IgD-negative memory B cell (primary cell): ENCODE measurements at regions not wholly inside any gene's neighbourhood (a gene's known extent, or its start where the extent isn't known, plus 50 kb on each side); places are given as distances from the start of the nearest gene placed in this dataset.
"Not testable (repeated sequence)": the region's sequence is repeated elsewhere in the genome, so short reads cannot be mapped to it uniquely, and the experiment has no call there.

Experiments
- H3K27ac Mint-ChIP-seq, 3 donors: one replicate each; pipeline ENCODE4 v1.8.0; 2020 to 2022; ENCODE audit warnings: mild to moderate bottlenecking in 3 of 3, mixed read lengths in 3 of 3, moderate library complexity in 1 of 3
- H3K27me3 Mint-ChIP-seq: one replicate; pipeline ENCODE4 v1.8.0; 2021; ENCODE audit warnings: mixed read lengths
- H3K36me3 Mint-ChIP-seq: one replicate; pipeline ENCODE4 v1.8.0; 2020; ENCODE audit warnings: mild to moderate bottlenecking, mixed read lengths
- H3K4me1 Mint-ChIP-seq, 3 donors: one replicate each; pipeline ENCODE4 v1.8.0; 2020 to 2022; ENCODE audit warnings: mixed read lengths in 3 of 3, mild to moderate bottlenecking in 1 of 3
- H3K4me3 Mint-ChIP-seq, 4 donors: one replicate each; pipeline ENCODE4 v1.8.0; 2020 to 2022; ENCODE audit warnings: mild to moderate bottlenecking in 4 of 4, mixed read lengths in 4 of 4, moderate library complexity in 3 of 4
- H3K9me3 Mint-ChIP-seq, 3 donors: one replicate each; pipeline ENCODE4 v1.8.0; 2020 to 2021; ENCODE audit warnings: mixed read lengths in 3 of 3, mild to moderate bottlenecking in 1 of 3

GRCh38 chr10:123391275-123392028, 237.2 kb downstream of the BUB3 start:
- no peak overlapping the region for H3K27ac Mint-ChIP-seq
- peaks cover 0 to 4% (median 3%) of the 10 kb centered on the region in 3 donors for H3K4me1 Mint-ChIP-seq
- H3K27me3 Mint-ChIP-seq, result no peaks in the 10 kb centered on the region
- H3K4me3 Mint-ChIP-seq, result peak overlapping the region in 2 of 4 donors; percentile 65 to 78
- peaks cover 6% of the 10 kb centered on the region for H3K36me3 Mint-ChIP-seq
- H3K9me3 Mint-ChIP-seq, result peaks cover 6 to 11% (median 6%) of the 10 kb centered on the region in 3 donors

GRCh38 chr10:123392182-123392963, 238.2 kb downstream of the BUB3 start:
- Mint-ChIP-seq H3K27me3 (no peaks in the 10 kb centered on the region), H3K27ac (no peak overlapping the region), H3K4me3 (no peak overlapping the region), H3K4me1 (peaks cover 0 to 4% (median 4%) of the 10 kb centered on the region in 3 donors), H3K9me3 (peaks cover 3 to 8% (median 6%) of the 10 kb centered on the region in 3 donors), H3K36me3 (peaks cover 6% of the 10 kb centered on the region)

GRCh38 chr10:123393170-123393569, 239.0 kb downstream of the BUB3 start:
- peaks cover 5 to 12% (median 8%) of the 10 kb centered on the region in 3 donors for H3K4me1 Mint-ChIP-seq
- H3K4me3 Mint-ChIP-seq, result no peak overlapping the region
- H3K27ac Mint-ChIP-seq, result no peak overlapping the region
- H3K9me3 Mint-ChIP-seq, result peaks cover 3 to 6% (median 4%) of the 10 kb centered on the region in 3 donors
- no peaks in the 10 kb centered on the region for H3K27me3 Mint-ChIP-seq
- H3K36me3 Mint-ChIP-seq, result peaks cover 6% of the 10 kb centered on the region

- no peak overlapping the region for H3K27ac Mint-ChIP-seq
- H3K36me3 Mint-ChIP-seq, result peaks cover 1% of the 10 kb centered on the region
- peaks cover 12 to 18% (median 13%) of the 10 kb centered on the region in 3 donors for H3K4me1 Mint-ChIP-seq
- H3K27me3 Mint-ChIP-seq, result no peaks in the 10 kb centered on the region
- H3K4me3 Mint-ChIP-seq, result no peak overlapping the region
- peaks cover 0 to 3% (median 0%) of the 10 kb centered on the region in 3 donors for H3K9me3 Mint-ChIP-seq
Observed at GRCh38 chr10:123394382-123394781, 240.2 kb downstream of the BUB3 start.

GRCh38 chr10:123395234-123395633, 241.0 kb downstream of the BUB3 start:
- not testable (repeated sequence) for H3K27ac Mint-ChIP-seq, H3K9me3 Mint-ChIP-seq, H3K36me3 Mint-ChIP-seq, H3K4me3 Mint-ChIP-seq, H3K27me3 Mint-ChIP-seq
- H3K4me1 Mint-ChIP-seq, result peaks cover 16 to 23% (median 18%) of the 10 kb centered on the region in 3 donors

- Mint-ChIP-seq H3K4me3 (no peak overlapping the region), H3K27ac (no peak overlapping the region), H3K9me3 (peaks cover 0 to 2% (median 0%) of the 10 kb centered on the region in 3 donors), H3K4me1 (peaks cover 13 to 21% (median 18%) of the 10 kb centered on the region in 3 donors), H3K27me3 (no peaks in the 10 kb centered on the region), H3K36me3 (no peaks in the 10 kb centered on the region)
Observed at GRCh38 chr10:123395906-123396305, 241.7 kb downstream of the BUB3 start.

- H3K4me3 Mint-ChIP-seq, result peak overlapping the region in 1 of 4 donors; percentile 49
- H3K27me3 Mint-ChIP-seq, result no peaks in the 10 kb centered on the region
- H3K4me1 Mint-ChIP-seq, result peaks cover 18 to 33% (median 32%) of the 10 kb centered on the region in 3 donors
- H3K36me3 Mint-ChIP-seq, result no peaks in the 10 kb centered on the region
- peak overlapping the region in 1 of 3 donors; percentile 25 for H3K27ac Mint-ChIP-seq
- H3K9me3 Mint-ChIP-seq, result peaks cover 0 to 3% (median 0%) of the 10 kb centered on the region in 3 donors
Observed at GRCh38 chr10:123398180-123398591, 244.0 kb downstream of the BUB3 start.

- H3K4me1 Mint-ChIP-seq, result peaks cover 18 to 37% (median 33%) of the 10 kb centered on the region in 3 donors
- H3K9me3 Mint-ChIP-seq, result peaks cover 0 to 3% (median 0%) of the 10 kb centered on the region in 3 donors
- no peaks in the 10 kb centered on the region for H3K27me3 Mint-ChIP-seq
- no peaks in the 10 kb centered on the region for H3K36me3 Mint-ChIP-seq
- no peak overlapping the region for H3K4me3 Mint-ChIP-seq
- peak overlapping the region in 1 of 3 donors; percentile 54 for H3K27ac Mint-ChIP-seq
Observed at GRCh38 chr10:123398756-123399155, 244.6 kb downstream of the BUB3 start.

GRCh38 chr10:123399276-123399839, 245.2 kb downstream of the BUB3 start:
- H3K27ac Mint-ChIP-seq, result peak overlapping the region in 2 of 3 donors; percentile 54 to 60
- no peaks in the 10 kb centered on the region for H3K36me3 Mint-ChIP-seq
- no peaks in the 10 kb centered on the region for H3K27me3 Mint-ChIP-seq
- peaks cover 2 to 5% (median 2%) of the 10 kb centered on the region in 3 donors for H3K9me3 Mint-ChIP-seq
- peaks cover 18 to 37% (median 33%) of the 10 kb centered on the region in 3 donors for H3K4me1 Mint-ChIP-seq
- peak overlapping the region in 1 of 4 donors; percentile 14 for H3K4me3 Mint-ChIP-seq

- Mint-ChIP-seq H3K4me1 (peaks cover 18 to 37% (median 33%) of the 10 kb centered on the region in 3 donors), H3K27ac (peak overlapping the region in 2 of 3 donors; percentile 36 to 37), H3K4me3 (no peak overlapping the region), H3K27me3 (no peaks in the 10 kb centered on the region), H3K9me3 (peaks cover 5 to 13% (median 6%) of the 10 kb centered on the region in 3 donors), H3K36me3 (peaks cover 3% of the 10 kb centered on the region)
Observed at GRCh38 chr10:123402021-123402420, 247.8 kb downstream of the BUB3 start.

- H3K4me3 Mint-ChIP-seq, result peak overlapping the region in 2 of 4 donors; percentile 67 to 75
Observed at GRCh38 chr10:123402656-123403055, 248.5 kb downstream of the BUB3 start.

GRCh38 chr10:123404357-123404756, 250.2 kb downstream of the BUB3 start:
- Mint-ChIP-seq H3K27ac (peak overlapping the region in 1 of 3 donors; percentile 13), H3K9me3 (peaks cover 5 to 13% (median 6%) of the 10 kb centered on the region in 3 donors), H3K36me3 (peaks cover 3% of the 10 kb centered on the region), H3K4me1 (peaks cover 10 to 23% (median 20%) of the 10 kb centered on the region in 3 donors), H3K27me3 (no peaks in the 10 kb centered on the region), H3K4me3 (no peak overlapping the region)

More at GRCh38 chr10:123402656-123403055, 248.5 kb downstream of the BUB3 start:
- Mint-ChIP-seq H3K27me3 (no peaks in the 10 kb centered on the region), H3K27ac (peak overlapping the region in 2 of 3 donors; percentile 36 to 37), H3K9me3 (peaks cover 5 to 13% (median 6%) of the 10 kb centered on the region in 3 donors), H3K4me1 (peaks cover 18 to 34% (median 33%) of the 10 kb centered on the region in 3 donors), H3K36me3 (peaks cover 3% of the 10 kb centered on the region)

- H3K4me1 Mint-ChIP-seq, result peaks cover 0 to under 1% (median 0%) of the 10 kb centered on the region in 3 donors
- H3K27ac Mint-ChIP-seq, result no peak overlapping the region
- H3K9me3 Mint-ChIP-seq, result peaks cover 4 to 13% (median 5%) of the 10 kb centered on the region in 3 donors
- no peak overlapping the region for H3K4me3 Mint-ChIP-seq
- no peaks in the 10 kb centered on the region for H3K27me3 Mint-ChIP-seq
- H3K36me3 Mint-ChIP-seq, result peaks cover 4% of the 10 kb centered on the region
Observed at GRCh38 chr10:123408660-123409059, 254.5 kb downstream of the BUB3 start.

- no peaks in the 10 kb centered on the region for H3K4me1 Mint-ChIP-seq
- H3K9me3 Mint-ChIP-seq, result peaks cover 2 to 10% (median 2%) of the 10 kb centered on the region in 3 donors
- no peak overlapping the region for H3K4me3 Mint-ChIP-seq
- H3K27ac Mint-ChIP-seq, result no peak overlapping the region
- no peaks in the 10 kb centered on the region for H3K27me3 Mint-ChIP-seq
- H3K36me3 Mint-ChIP-seq, result peaks cover 4% of the 10 kb centered on the region
Observed at GRCh38 chr10:123409426-123409825, 255.2 kb downstream of the BUB3 start.
